ENCODE measurements at regions not wholly inside any gene's neighbourhood (a gene's known extent, or its start where the extent isn't known, plus 50 kb on each side); places are given as distances from the start of the nearest gene placed in this dataset.
"Not testable (repeated sequence)": the region's sequence is repeated elsewhere in the genome, so short reads cannot be mapped to it uniquely, and the experiment has no call there.

- Mint-ChIP-seq H3K27me3 (peaks cover 11 to 19% of the 10 kb centered on the region in 2 donors), H3K4me3 (no peak overlapping the region), H3K36me3 (ENCODE audit: insufficient read depth) (no peaks in the 10 kb centered on the region), H3K27ac (no peak overlapping the region), H3K9me3 (no peaks in the 10 kb centered on the region), H3K4me1 (ENCODE audit: low read depth in 2 of 2) (peaks cover 0 to 2% of the 10 kb centered on the region in 2 donors)
- ATAC-seq (replicated peaks) (no peak), DNase-seq (no peak)
Observed at GRCh38 chr12:28994179-28994715, 154.8 kb upstream of the FAR2 start.

- H3K27ac Mint-ChIP-seq: no peak overlapping the region
- DNase-seq: no peak
- no peaks in the 10 kb centered on the region for H3K9me3 Mint-ChIP-seq
- H3K4me3 Mint-ChIP-seq: no peak overlapping the region
- H3K4me1 Mint-ChIP-seq (ENCODE audit: low read depth in 2 of 2): peaks cover 0 to 2% of the 10 kb centered on the region in 2 donors
- no peak for ATAC-seq (replicated peaks)
- H3K36me3 Mint-ChIP-seq (ENCODE audit: insufficient read depth): no peaks in the 10 kb centered on the region
- H3K27me3 Mint-ChIP-seq: peaks cover 3 to 10% of the 10 kb centered on the region in 2 donors
Observed at GRCh38 chr12:28996688-28997087, 152.4 kb upstream of the FAR2 start.

- ATAC-seq (replicated peaks): no peak
- H3K27ac Mint-ChIP-seq: no peak overlapping the region
- H3K9me3 Mint-ChIP-seq: no peaks in the 10 kb centered on the region
Observed at GRCh38 chr12:28998662-28999120, 150.4 kb upstream of the FAR2 start.

GRCh38 chr12:29004066-29004935 lies 144.8 kb upstream of the FAR2 start:
- H3K9me3 Mint-ChIP-seq: peaks cover 0 to 3% of the 10 kb centered on the region in 2 donors
- ATAC-seq (replicated peaks): no peak
- DNase-seq: no peak
- no peaks in the 10 kb centered on the region for H3K36me3 Mint-ChIP-seq (ENCODE audit: insufficient read depth)
- no peak overlapping the region for H3K27ac Mint-ChIP-seq
- no peak overlapping the region for H3K4me3 Mint-ChIP-seq
- H3K27me3 Mint-ChIP-seq: peaks cover 7 to 14% of the 10 kb centered on the region in 2 donors
- no peaks in the 10 kb centered on the region for H3K4me1 Mint-ChIP-seq (ENCODE audit: low read depth in 2 of 2)

More at GRCh38 chr12:28998662-28999120, 150.4 kb upstream of the FAR2 start:
- no peak for DNase-seq
- H3K4me1 Mint-ChIP-seq (ENCODE audit: low read depth in 2 of 2): peaks cover 0 to 2% of the 10 kb centered on the region in 2 donors
- peaks cover 7 to 14% of the 10 kb centered on the region in 2 donors for H3K27me3 Mint-ChIP-seq
- no peak overlapping the region for H3K4me3 Mint-ChIP-seq
- H3K36me3 Mint-ChIP-seq (ENCODE audit: insufficient read depth): no peaks in the 10 kb centered on the region

GRCh38 chr12:29004936-29005304 lies 144.2 kb upstream of the FAR2 start:
- Mint-ChIP-seq H3K9me3 (peaks cover 0 to 3% of the 10 kb centered on the region in 2 donors), H3K4me1 (ENCODE audit: low read depth in 2 of 2) (no peaks in the 10 kb centered on the region), H3K27ac (no peak overlapping the region), H3K27me3 (peaks cover 7 to 21% of the 10 kb centered on the region in 2 donors), H3K4me3 (no peak overlapping the region), H3K36me3 (ENCODE audit: insufficient read depth) (no peaks in the 10 kb centered on the region)
- ATAC-seq (replicated peaks) (no peak), DNase-seq (no peak)

GRCh38 chr12:29008786-29009185 lies 140.3 kb upstream of the FAR2 start:
- Mint-ChIP-seq H3K9me3 (peaks cover 0 to 3% of the 10 kb centered on the region in 2 donors), H3K27me3 (peaks cover 0 to 10% of the 10 kb centered on the region in 2 donors), H3K4me1 (ENCODE audit: low read depth in 2 of 2) (no peaks in the 10 kb centered on the region), H3K4me3 (no peak overlapping the region), H3K27ac (no peak overlapping the region), H3K36me3 (ENCODE audit: insufficient read depth) (no peaks in the 10 kb centered on the region)
- DNase-seq (no peak), ATAC-seq (replicated peaks) (no peak)

- DNase-seq (no peak), ATAC-seq (replicated peaks) (no peak)
- no peaks in the 10 kb centered on the region for H3K9me3 Mint-ChIP-seq
- H3K4me3 Mint-ChIP-seq: no peak overlapping the region
- H3K27ac Mint-ChIP-seq: no peak overlapping the region
- H3K27me3 Mint-ChIP-seq: peaks cover 0 to 10% of the 10 kb centered on the region in 2 donors
- no peaks in the 10 kb centered on the region for H3K4me1 Mint-ChIP-seq (ENCODE audit: low read depth in 2 of 2)
- H3K36me3 Mint-ChIP-seq (ENCODE audit: insufficient read depth): no peaks in the 10 kb centered on the region
Observed at GRCh38 chr12:29012673-29013072, 136.4 kb upstream of the FAR2 start.

GRCh38 chr12:29017532-29017931 lies 131.5 kb upstream of the FAR2 start:
- ATAC-seq (replicated peaks); H3K4me1 Mint-ChIP-seq (ENCODE audit: low read depth in 2 of 2); DNase-seq; H3K27ac Mint-ChIP-seq; H3K36me3 Mint-ChIP-seq (ENCODE audit: insufficient read depth); H3K4me3 Mint-ChIP-seq; H3K9me3 Mint-ChIP-seq: not testable (repeated sequence)
- peaks cover 0 to 11% of the 10 kb centered on the region in 2 donors for H3K27me3 Mint-ChIP-seq

GRCh38 chr12:29023436-29024076 lies 125.5 kb upstream of the FAR2 start:
- Mint-ChIP-seq H3K36me3 (ENCODE audit: insufficient read depth) (no peaks in the 10 kb centered on the region), H3K9me3 (no peaks in the 10 kb centered on the region), H3K27ac (no peak overlapping the region), H3K4me3 (no peak overlapping the region), H3K27me3 (peaks cover 0 to 13% of the 10 kb centered on the region in 2 donors), H3K4me1 (ENCODE audit: low read depth in 2 of 2) (no peaks in the 10 kb centered on the region)
- DNase-seq: no peak
- no peak for ATAC-seq (replicated peaks)

GRCh38 chr12:29024117-29024516 lies 125.0 kb upstream of the FAR2 start:
- Mint-ChIP-seq H3K9me3 (no peaks in the 10 kb centered on the region), H3K27ac (no peak overlapping the region), H3K36me3 (ENCODE audit: insufficient read depth) (no peaks in the 10 kb centered on the region), H3K27me3 (peaks cover 0 to 18% of the 10 kb centered on the region in 2 donors), H3K4me3 (no peak overlapping the region), H3K4me1 (ENCODE audit: low read depth in 2 of 2) (no peaks in the 10 kb centered on the region)
- ATAC-seq (replicated peaks) (no peak), DNase-seq (no peak)

- H3K4me3 Mint-ChIP-seq: no peak overlapping the region
- no peaks in the 10 kb centered on the region for H3K36me3 Mint-ChIP-seq (ENCODE audit: insufficient read depth)
- H3K27me3 Mint-ChIP-seq: peaks cover 8 to 20% of the 10 kb centered on the region in 2 donors
- no peak for ATAC-seq (replicated peaks)
- no peaks in the 10 kb centered on the region for H3K4me1 Mint-ChIP-seq (ENCODE audit: low read depth in 2 of 2)
- H3K27ac Mint-ChIP-seq: no peak overlapping the region
- no peak for DNase-seq
- no peaks in the 10 kb centered on the region for H3K9me3 Mint-ChIP-seq
Observed at GRCh38 chr12:29025937-29026336, 123.1 kb upstream of the FAR2 start.

- ATAC-seq (replicated peaks) (no peak), DNase-seq (no peak)
- no peaks in the 10 kb centered on the region for H3K4me1 Mint-ChIP-seq (ENCODE audit: low read depth in 2 of 2)
- no peaks in the 10 kb centered on the region for H3K36me3 Mint-ChIP-seq (ENCODE audit: insufficient read depth)
- no peak overlapping the region for H3K4me3 Mint-ChIP-seq
- H3K27me3 Mint-ChIP-seq: peaks cover 8 to 17% of the 10 kb centered on the region in 2 donors
- no peaks in the 10 kb centered on the region for H3K9me3 Mint-ChIP-seq
- H3K27ac Mint-ChIP-seq: no peak overlapping the region
Observed at GRCh38 chr12:29026419-29026818, 122.7 kb upstream of the FAR2 start.

- peaks cover 20 to 21% of the 10 kb centered on the region in 2 donors for H3K27me3 Mint-ChIP-seq
- ATAC-seq (replicated peaks); H3K4me3 Mint-ChIP-seq; H3K27ac Mint-ChIP-seq; DNase-seq; H3K36me3 Mint-ChIP-seq (ENCODE audit: insufficient read depth); H3K9me3 Mint-ChIP-seq; H3K4me1 Mint-ChIP-seq (ENCODE audit: low read depth in 2 of 2): not testable (repeated sequence)
Observed at GRCh38 chr12:29029484-29029883, 119.6 kb upstream of the FAR2 start.

All from effector memory CD8-positive, alpha-beta T cell (primary cell).